DND-41 (cell line): ENCODE measurements at regions not wholly inside any gene's neighbourhood (a gene's known extent, or its start where the extent isn't known, plus 50 kb on each side); places are given as distances from the start of the nearest gene placed in this dataset.

Experiments used
- EZH2 ChIP-seq: IDR thresholded peaks from 3 replicates; pipeline ENCODE4 v1.6.1; 2012; ENCODE audit warnings: borderline replicate concordance, low read depth, mild to moderate bottlenecking, moderate library complexity, low read length, inconsistent platforms; ENCODE audit not compliant: severe bottlenecking
- TF ChIP-seq, protein P1 (sequence below): IDR thresholded peaks from 2 replicates; pipeline ENCODE4 v1.5.1; 2012; ENCODE audit warnings: borderline replicate concordance, low read length, moderate library complexity, mild to moderate bottlenecking; ENCODE audit not compliant: poor library complexity, severe bottlenecking; ENCODE audit errors: extremely low read depth

- TF ChIP-seq, protein P1, sequence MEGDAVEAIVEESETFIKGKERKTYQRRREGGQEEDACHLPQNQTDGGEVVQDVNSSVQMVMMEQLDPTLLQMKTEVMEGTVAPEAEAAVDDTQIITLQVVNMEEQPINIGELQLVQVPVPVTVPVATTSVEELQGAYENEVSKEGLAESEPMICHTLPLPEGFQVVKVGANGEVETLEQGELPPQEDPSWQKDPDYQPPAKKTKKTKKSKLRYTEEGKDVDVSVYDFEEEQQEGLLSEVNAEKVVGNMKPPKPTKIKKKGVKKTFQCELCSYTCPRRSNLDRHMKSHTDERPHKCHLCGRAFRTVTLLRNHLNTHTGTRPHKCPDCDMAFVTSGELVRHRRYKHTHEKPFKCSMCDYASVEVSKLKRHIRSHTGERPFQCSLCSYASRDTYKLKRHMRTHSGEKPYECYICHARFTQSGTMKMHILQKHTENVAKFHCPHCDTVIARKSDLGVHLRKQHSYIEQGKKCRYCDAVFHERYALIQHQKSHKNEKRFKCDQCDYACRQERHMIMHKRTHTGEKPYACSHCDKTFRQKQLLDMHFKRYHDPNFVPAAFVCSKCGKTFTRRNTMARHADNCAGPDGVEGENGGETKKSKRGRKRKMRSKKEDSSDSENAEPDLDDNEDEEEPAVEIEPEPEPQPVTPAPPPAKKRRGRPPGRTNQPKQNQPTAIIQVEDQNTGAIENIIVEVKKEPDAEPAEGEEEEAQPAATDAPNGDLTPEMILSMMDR: no peak
- TF ChIP-seq EZH2: no peak
These were observed 488.1 kb upstream of the ARX start for GRCh38 chrX:25503826-25504225.
